Adrenal gland (tissue), 5 donors: ENCODE measurements at regions not wholly inside any gene's neighbourhood (a gene's known extent, or its start where the extent isn't known, plus 50 kb on each side); places are given as distances from the start of the nearest gene placed in this dataset.

Source experiments
- POLR2A ChIP-seq, 2 donors: fragments of 450-650 bp; IDR thresholded peaks; one replicate each; pipeline ENCODE4 v1.6.1; 2017; ENCODE audit warnings: antibody characterized with exemption in 2 of 2, mild to moderate bottlenecking in 2 of 2, moderate library complexity in 1 of 2
- TF ChIP-seq, protein P1 (sequence below), 6 experiments: fragments of 450-650 bp in 4 of 6; fragments of 200-600 bp in 2 of 6; sonication (generic) in 1 of 6; IDR thresholded peaks; 1 replicate in 5 of 6; 2 replicates in 1 of 6; pipeline versions ENCODE4 v1.5.1 to v1.8.0; 2016 to 2021; ENCODE audit warnings: antibody characterized with exemption in 6 of 6, mild to moderate bottlenecking in 2 of 6, moderate library complexity in 1 of 6
- donor health status: DM: no; HTN: no; CAD: no.

DNA sequence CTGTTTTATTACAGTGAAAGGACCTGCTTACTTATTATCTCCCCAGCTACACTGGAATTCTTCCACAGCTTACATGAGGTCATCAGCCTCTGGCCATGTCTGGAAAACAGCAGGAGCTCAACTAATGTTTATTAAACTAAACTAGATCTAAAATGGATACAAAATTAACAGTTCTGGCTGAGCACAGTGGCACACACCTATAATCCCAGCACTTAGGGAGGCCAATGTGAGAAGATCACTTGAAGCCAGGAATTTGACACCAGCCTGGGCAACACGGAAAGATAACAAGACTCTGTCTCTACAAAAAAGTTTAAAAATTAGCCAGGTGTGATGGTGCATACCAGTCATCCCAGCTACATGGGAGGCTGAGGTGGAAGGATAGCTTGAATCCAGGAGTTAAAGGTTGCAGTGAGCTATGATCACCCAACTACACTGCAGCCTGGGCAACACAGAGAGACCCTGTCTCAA, 220.8 kb upstream of the MARCKS start:
- TF ChIP-seq, protein P1, sequence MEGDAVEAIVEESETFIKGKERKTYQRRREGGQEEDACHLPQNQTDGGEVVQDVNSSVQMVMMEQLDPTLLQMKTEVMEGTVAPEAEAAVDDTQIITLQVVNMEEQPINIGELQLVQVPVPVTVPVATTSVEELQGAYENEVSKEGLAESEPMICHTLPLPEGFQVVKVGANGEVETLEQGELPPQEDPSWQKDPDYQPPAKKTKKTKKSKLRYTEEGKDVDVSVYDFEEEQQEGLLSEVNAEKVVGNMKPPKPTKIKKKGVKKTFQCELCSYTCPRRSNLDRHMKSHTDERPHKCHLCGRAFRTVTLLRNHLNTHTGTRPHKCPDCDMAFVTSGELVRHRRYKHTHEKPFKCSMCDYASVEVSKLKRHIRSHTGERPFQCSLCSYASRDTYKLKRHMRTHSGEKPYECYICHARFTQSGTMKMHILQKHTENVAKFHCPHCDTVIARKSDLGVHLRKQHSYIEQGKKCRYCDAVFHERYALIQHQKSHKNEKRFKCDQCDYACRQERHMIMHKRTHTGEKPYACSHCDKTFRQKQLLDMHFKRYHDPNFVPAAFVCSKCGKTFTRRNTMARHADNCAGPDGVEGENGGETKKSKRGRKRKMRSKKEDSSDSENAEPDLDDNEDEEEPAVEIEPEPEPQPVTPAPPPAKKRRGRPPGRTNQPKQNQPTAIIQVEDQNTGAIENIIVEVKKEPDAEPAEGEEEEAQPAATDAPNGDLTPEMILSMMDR (IDR thresholded peaks at IDR 0.05), result no peak
- TF ChIP-seq POLR2A (IDR thresholded peaks at IDR 0.05), result no peak
